Osteocyte (in vitro differentiated cells): ENCODE measurements at regions not wholly inside any gene's neighbourhood (a gene's known extent, or its start where the extent isn't known, plus 50 kb on each side); places are given as distances from the start of the nearest gene placed in this dataset.
"Not testable (repeated sequence)": the region's sequence is repeated elsewhere in the genome, so short reads cannot be mapped to it uniquely, and the experiment has no call there.

Source experiments
- DNase-seq: peaks from one replicate; pipeline ENCODE4 v3.0.0; 2021; ENCODE audit warnings: mixed read lengths; ENCODE audit not compliant: unreplicated experiment; ENCODE audit errors: extremely low spot score
- H3K27ac Mint-ChIP-seq: one replicate; pipeline ENCODE4 v1.8.0; 2021; ENCODE audit warnings: mild to moderate bottlenecking, mixed read lengths; ENCODE audit not compliant: unreplicated experiment
- H3K27me3 Mint-ChIP-seq: one replicate; pipeline ENCODE4 v1.8.0; 2021; ENCODE audit warnings: mixed read lengths; ENCODE audit not compliant: unreplicated experiment
- H3K36me3 Mint-ChIP-seq: one replicate; pipeline ENCODE4 v1.8.0; 2021; ENCODE audit warnings: mixed read lengths; ENCODE audit not compliant: unreplicated experiment
- H3K4me1 Mint-ChIP-seq: one replicate; pipeline ENCODE4 v1.8.0; 2021; ENCODE audit warnings: mixed read lengths; ENCODE audit not compliant: unreplicated experiment
- H3K4me3 Mint-ChIP-seq: one replicate; pipeline ENCODE4 v1.8.0; 2021; ENCODE audit warnings: mild to moderate bottlenecking, moderate library complexity, mixed read lengths; ENCODE audit not compliant: unreplicated experiment
- H3K9me3 Mint-ChIP-seq: one replicate; pipeline ENCODE4 v1.8.0; 2021; ENCODE audit warnings: mixed read lengths; ENCODE audit not compliant: unreplicated experiment
- CTCF ChIP-seq: fragments of 200-600 bp; sonication (generic); IDR thresholded peaks from 2 replicates; pipeline ENCODE4 v1.5.0; 2021; ENCODE audit warnings: antibody characterized with exemption, mild to moderate bottlenecking, moderate library complexity

- no peaks in the 10 kb centered on the region for H3K27me3 Mint-ChIP-seq
- no peak for DNase-seq
- TF ChIP-seq CTCF: peak; percentile 58
- peaks cover 2% of the 10 kb centered on the region for H3K36me3 Mint-ChIP-seq
- H3K4me3 Mint-ChIP-seq: no peak overlapping the region
- peaks cover 16% of the 10 kb centered on the region for H3K4me1 Mint-ChIP-seq
- no peaks in the 10 kb centered on the region for H3K9me3 Mint-ChIP-seq
- H3K27ac Mint-ChIP-seq: no peak overlapping the region
Observed at GRCh38 chr5:123937230-123937629, 425.3 kb downstream of the CSNK1G3 start.

- no peak overlapping the region for H3K4me3 Mint-ChIP-seq
- H3K9me3 Mint-ChIP-seq: no peaks in the 10 kb centered on the region
- no peak for DNase-seq
- no peak overlapping the region for H3K27ac Mint-ChIP-seq
- peaks cover 2% of the 10 kb centered on the region for H3K36me3 Mint-ChIP-seq
- H3K27me3 Mint-ChIP-seq: no peaks in the 10 kb centered on the region
- H3K4me1 Mint-ChIP-seq: peaks cover 16% of the 10 kb centered on the region
- TF ChIP-seq CTCF: no peak
Observed at GRCh38 chr5:123936548-123936947, 424.6 kb downstream of the CSNK1G3 start.

- DNase-seq, H3K4me1 Mint-ChIP-seq, H3K27ac Mint-ChIP-seq, H3K4me3 Mint-ChIP-seq, H3K9me3 Mint-ChIP-seq, H3K27me3 Mint-ChIP-seq, H3K36me3 Mint-ChIP-seq: not testable (repeated sequence)
Observed at GRCh38 chr5:123933812-123934211, 421.8 kb downstream of the CSNK1G3 start.

GRCh38 chr5:123929055-123929474 is 417.1 kb downstream of the CSNK1G3 start:
- Mint-ChIP-seq H3K27ac (no peak overlapping the region), H3K4me1 (no peaks in the 10 kb centered on the region), H3K9me3 (no peaks in the 10 kb centered on the region), H3K27me3 (no peaks in the 10 kb centered on the region), H3K4me3 (no peak overlapping the region), H3K36me3 (no peaks in the 10 kb centered on the region)
- no peak for DNase-seq
- TF ChIP-seq CTCF: no peak

- no peak overlapping the region for H3K27ac Mint-ChIP-seq
- no peaks in the 10 kb centered on the region for H3K4me1 Mint-ChIP-seq
- no peak overlapping the region for H3K4me3 Mint-ChIP-seq
- H3K27me3 Mint-ChIP-seq: no peaks in the 10 kb centered on the region
- DNase-seq: no peak
- no peaks in the 10 kb centered on the region for H3K36me3 Mint-ChIP-seq
- no peak for TF ChIP-seq CTCF
- H3K9me3 Mint-ChIP-seq: no peaks in the 10 kb centered on the region
Observed at GRCh38 chr5:123928401-123928800, 416.4 kb downstream of the CSNK1G3 start.

GRCh38 chr5:123921193-123921592 is 409.2 kb downstream of the CSNK1G3 start:
- Mint-ChIP-seq H3K27ac (no peak overlapping the region), H3K27me3 (no peaks in the 10 kb centered on the region), H3K36me3 (peaks cover 4% of the 10 kb centered on the region), H3K4me1 (peaks cover 9% of the 10 kb centered on the region), H3K4me3 (no peak overlapping the region), H3K9me3 (peaks cover 8% of the 10 kb centered on the region)
- no peak for DNase-seq
- no peak for TF ChIP-seq CTCF
